ENCODE measurements at regions not wholly inside any gene's neighbourhood (a gene's known extent, or its start where the extent isn't known, plus 50 kb on each side); places are given as distances from the start of the nearest gene placed in this dataset.

DNA sequence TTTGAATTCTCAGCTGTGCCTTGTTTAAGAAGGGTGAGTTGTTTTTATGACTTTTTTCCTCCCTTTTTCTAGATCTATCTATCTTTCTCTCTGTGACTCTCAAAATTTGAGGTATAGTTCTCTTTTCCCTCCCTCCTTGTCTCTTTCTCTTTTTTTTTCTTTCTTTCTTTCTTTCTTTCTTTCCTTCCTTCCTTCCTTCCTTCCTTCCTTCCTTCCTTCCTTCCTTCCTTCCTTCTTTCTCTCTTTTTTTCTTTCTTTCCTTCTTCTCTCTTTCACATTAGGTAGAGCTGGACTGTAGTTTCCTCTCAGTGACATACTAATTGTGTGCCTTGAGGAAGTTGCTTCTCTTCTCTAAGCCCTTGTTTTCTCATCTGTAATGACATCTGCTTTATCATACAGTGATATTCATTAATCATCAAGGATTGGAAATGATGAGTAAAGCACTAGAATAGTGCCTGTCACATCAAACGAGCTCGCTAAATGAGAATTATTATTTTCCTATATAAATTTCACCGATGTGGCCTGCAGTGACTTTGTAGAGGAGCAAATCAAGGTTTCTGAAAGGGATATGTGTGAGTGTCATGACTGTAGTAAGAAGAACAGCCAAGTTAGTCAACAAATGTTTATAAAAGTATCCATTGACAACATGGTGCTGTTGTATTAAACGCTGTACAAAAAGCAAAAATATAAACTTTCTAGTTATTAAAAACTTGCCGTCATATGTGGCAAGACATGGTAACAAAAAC, 78.9 kb upstream of the SLC38A2 start:
- TF ChIP-seq SMC3 (IDR thresholded peaks at IDR 0.05; ENCODE audit: low read depth, low read length) (no peak), RFX5 (IDR thresholded peaks at IDR 0.05; ENCODE audit: low read depth, low read length) (no peak), POLR2A (IDR thresholded peaks at IDR 0.05; ENCODE audit: low read depth, low read length) (no peak), FOS (IDR thresholded peaks at IDR 0.05; ENCODE audit: low read depth, low read length) (no peak), CHD1 (IDR thresholded peaks at IDR 0.05; ENCODE audit: low read depth, low read length) (no peak), MAFK (IDR thresholded peaks at IDR 0.05; ENCODE audit: low read depth, low read length) (no peak)
- TF ChIP-seq, protein P1, sequence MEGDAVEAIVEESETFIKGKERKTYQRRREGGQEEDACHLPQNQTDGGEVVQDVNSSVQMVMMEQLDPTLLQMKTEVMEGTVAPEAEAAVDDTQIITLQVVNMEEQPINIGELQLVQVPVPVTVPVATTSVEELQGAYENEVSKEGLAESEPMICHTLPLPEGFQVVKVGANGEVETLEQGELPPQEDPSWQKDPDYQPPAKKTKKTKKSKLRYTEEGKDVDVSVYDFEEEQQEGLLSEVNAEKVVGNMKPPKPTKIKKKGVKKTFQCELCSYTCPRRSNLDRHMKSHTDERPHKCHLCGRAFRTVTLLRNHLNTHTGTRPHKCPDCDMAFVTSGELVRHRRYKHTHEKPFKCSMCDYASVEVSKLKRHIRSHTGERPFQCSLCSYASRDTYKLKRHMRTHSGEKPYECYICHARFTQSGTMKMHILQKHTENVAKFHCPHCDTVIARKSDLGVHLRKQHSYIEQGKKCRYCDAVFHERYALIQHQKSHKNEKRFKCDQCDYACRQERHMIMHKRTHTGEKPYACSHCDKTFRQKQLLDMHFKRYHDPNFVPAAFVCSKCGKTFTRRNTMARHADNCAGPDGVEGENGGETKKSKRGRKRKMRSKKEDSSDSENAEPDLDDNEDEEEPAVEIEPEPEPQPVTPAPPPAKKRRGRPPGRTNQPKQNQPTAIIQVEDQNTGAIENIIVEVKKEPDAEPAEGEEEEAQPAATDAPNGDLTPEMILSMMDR (conservative IDR thresholded peaks at IDR 0.05; ENCODE audit: low read depth, low read length): no peak
- TF ChIP-seq, protein P2, sequence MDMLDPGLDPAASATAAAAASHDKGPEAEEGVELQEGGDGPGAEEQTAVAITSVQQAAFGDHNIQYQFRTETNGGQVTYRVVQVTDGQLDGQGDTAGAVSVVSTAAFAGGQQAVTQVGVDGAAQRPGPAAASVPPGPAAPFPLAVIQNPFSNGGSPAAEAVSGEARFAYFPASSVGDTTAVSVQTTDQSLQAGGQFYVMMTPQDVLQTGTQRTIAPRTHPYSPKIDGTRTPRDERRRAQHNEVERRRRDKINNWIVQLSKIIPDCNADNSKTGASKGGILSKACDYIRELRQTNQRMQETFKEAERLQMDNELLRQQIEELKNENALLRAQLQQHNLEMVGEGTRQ (IDR thresholded peaks at IDR 0.05; ENCODE audit: low read depth, low read length): no peak

All from IMR-90 (cell line).